Effector CD4-positive, alpha-beta T cell (primary cell): ENCODE measurements at regions not wholly inside any gene's neighbourhood (a gene's known extent, or its start where the extent isn't known, plus 50 kb on each side); places are given as distances from the start of the nearest gene placed in this dataset.

Source experiments
- DNase-seq: peaks from one replicate; pipeline ENCODE4 v3.0.0-alpha.2; 2020

- DNase-seq = no peak
These were observed 247.5 kb downstream of the MBNL1 start for GRCh38 chr3:152516216-152516615.

- no peak for DNase-seq
These were observed 248.8 kb downstream of the MBNL1 start for GRCh38 chr3:152517502-152517901.

- no peak for DNase-seq
These were observed 249.6 kb downstream of the MBNL1 start for GRCh38 chr3:152518346-152518745.

GRCh38 chr3:152519376-152519775, 250.6 kb downstream of the MBNL1 start:
- no peak for DNase-seq

GRCh38 chr3:152522036-152522435, 253.3 kb downstream of the MBNL1 start:
- no peak for DNase-seq

- DNase-seq = peak; percentile 11
These were observed 255.7 kb downstream of the MBNL1 start for GRCh38 chr3:152524198-152525140.

GRCh38 chr3:152531717-152532116, 263.0 kb downstream of the MBNL1 start:
- no peak for DNase-seq

GRCh38 chr3:152538518-152538917, 269.8 kb downstream of the MBNL1 start:
- no peak for DNase-seq

- no peak for DNase-seq
These were observed 270.5 kb downstream of the MBNL1 start for GRCh38 chr3:152539191-152539764.

- DNase-seq = no peak
These were observed 271.4 kb downstream of the MBNL1 start for GRCh38 chr3:152540120-152540519.

- no peak for DNase-seq
These were observed 278.4 kb downstream of the MBNL1 start for GRCh38 chr3:152547153-152547552.

GRCh38 chr3:152549263-152549662, 280.5 kb downstream of the MBNL1 start:
- no peak for DNase-seq

- DNase-seq = no peak
These were observed 281.6 kb downstream of the MBNL1 start for GRCh38 chr3:152550284-152550683.

- no peak for DNase-seq
These were observed 280.0 kb upstream of the P2RY1 start for GRCh38 chr3:152554980-152555379.

GRCh38 chr3:152555666-152556291, 279.2 kb upstream of the P2RY1 start:
- DNase-seq = no peak

GRCh38 chr3:152556731-152557254, 278.1 kb upstream of the P2RY1 start:
- DNase-seq = no peak

GRCh38 chr3:152557302-152557999, 277.5 kb upstream of the P2RY1 start:
- no peak for DNase-seq

GRCh38 chr3:152558386-152558785, 276.5 kb upstream of the P2RY1 start:
- no peak for DNase-seq

GRCh38 chr3:152559246-152559645, 275.7 kb upstream of the P2RY1 start:
- DNase-seq = no peak

GRCh38 chr3:152564459-152564858, 270.5 kb upstream of the P2RY1 start:
- DNase-seq = no peak

GRCh38 chr3:152574461-152575079, 260.4 kb upstream of the P2RY1 start:
- peak; percentile 6 for DNase-seq

- DNase-seq = no peak
These were observed 256.2 kb upstream of the P2RY1 start for GRCh38 chr3:152578769-152579168.
